Body of pancreas (tissue), 4 donors: ENCODE measurements at regions not wholly inside any gene's neighbourhood (a gene's known extent, or its start where the extent isn't known, plus 50 kb on each side); places are given as distances from the start of the nearest gene placed in this dataset.
"Not testable (repeated sequence)": the region's sequence is repeated elsewhere in the genome, so short reads cannot be mapped to it uniquely, and the experiment has no call there.

Experiments
- CTCF ChIP-seq, 7 experiments: fragments of 450-650 bp in 4 of 7; fragments of 200-600 bp in 3 of 7; sonication (generic) in 3 of 7; IDR thresholded peaks; one replicate each; pipeline ENCODE4 v1.5.1; 2016 to 2019; ENCODE audit warnings: antibody characterized with exemption in 7 of 7
- POLR2A ChIP-seq, 3 donors: fragments of 450-650 bp; IDR thresholded peaks; one replicate each; pipeline ENCODE4 v1.6.1; 2016; ENCODE audit warnings: antibody characterized with exemption in 3 of 3, mild to moderate bottlenecking in 2 of 3

- TF ChIP-seq CTCF, POLR2A (IDR thresholded peaks at IDR 0.05): not testable (repeated sequence)
These were observed 53.2 kb upstream of the TNFSF4 start for GRCh38 chr1:173260329-173260728.
